ENCODE measurements at regions not wholly inside any gene's neighbourhood (a gene's known extent, or its start where the extent isn't known, plus 50 kb on each side); places are given as distances from the start of the nearest gene placed in this dataset.

DNA sequence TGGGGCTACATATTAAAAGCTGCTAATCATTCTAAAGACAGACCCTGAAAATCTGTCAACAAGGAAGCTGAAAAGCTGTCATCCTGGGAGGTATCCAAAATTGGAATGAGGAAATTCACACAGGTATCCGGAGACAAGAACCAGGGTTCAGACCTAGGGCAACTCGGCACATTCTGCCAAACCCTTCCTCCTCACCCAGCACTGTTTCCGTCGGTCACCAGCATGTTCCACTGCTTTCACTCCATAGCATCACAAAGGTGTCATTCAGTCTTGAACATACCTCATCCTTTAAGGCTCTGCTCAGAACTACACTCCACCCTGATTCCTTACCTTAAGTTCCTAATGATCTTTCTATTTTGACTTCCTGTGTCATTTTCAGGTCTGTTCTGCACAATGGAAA lies 153.1 kb upstream of the RASA1 start:
- Mint-ChIP-seq H3K4me3 (no peak overlapping the region), H3K4me1 (no peaks in the 10 kb centered on the region), H3K27ac (no peak overlapping the region), H3K9me3 (no peaks in the 10 kb centered on the region), H3K27me3 (ENCODE audit: low read depth) (no peaks in the 10 kb centered on the region), H3K36me3 (no peaks in the 10 kb centered on the region)
- POLR2A ChIA-PET = no interaction called here
- no peak for DNase-seq (ENCODE audit: low spot score)
- ATAC-seq = no peak
- CTCF ChIA-PET = no interaction called here
- TF ChIP-seq, protein P1, sequence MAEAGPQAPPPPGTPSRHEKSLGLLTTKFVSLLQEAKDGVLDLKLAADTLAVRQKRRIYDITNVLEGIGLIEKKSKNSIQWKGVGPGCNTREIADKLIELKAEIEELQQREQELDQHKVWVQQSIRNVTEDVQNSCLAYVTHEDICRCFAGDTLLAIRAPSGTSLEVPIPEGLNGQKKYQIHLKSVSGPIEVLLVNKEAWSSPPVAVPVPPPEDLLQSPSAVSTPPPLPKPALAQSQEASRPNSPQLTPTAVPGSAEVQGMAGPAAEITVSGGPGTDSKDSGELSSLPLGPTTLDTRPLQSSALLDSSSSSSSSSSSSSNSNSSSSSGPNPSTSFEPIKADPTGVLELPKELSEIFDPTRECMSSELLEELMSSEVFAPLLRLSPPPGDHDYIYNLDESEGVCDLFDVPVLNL (CRISPR knock-in tag; IDR thresholded peaks at IDR 0.05; ENCODE audit: borderline replicate concordance, low read depth) = no peak
- TF ChIP-seq NFATC4 (CRISPR knock-in tag; IDR thresholded peaks at IDR 0.05) = no peak
- TF ChIP-seq RELA (CRISPR knock-in tag; IDR thresholded peaks at IDR 0.05; ENCODE audit: borderline replicate concordance) = no peak
- TF ChIP-seq, protein P2, sequence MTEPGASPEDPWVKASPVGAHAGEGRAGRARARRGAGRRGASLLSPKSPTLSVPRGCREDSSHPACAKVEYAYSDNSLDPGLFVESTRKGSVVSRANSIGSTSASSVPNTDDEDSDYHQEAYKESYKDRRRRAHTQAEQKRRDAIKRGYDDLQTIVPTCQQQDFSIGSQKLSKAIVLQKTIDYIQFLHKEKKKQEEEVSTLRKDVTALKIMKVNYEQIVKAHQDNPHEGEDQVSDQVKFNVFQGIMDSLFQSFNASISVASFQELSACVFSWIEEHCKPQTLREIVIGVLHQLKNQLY (CRISPR knock-in tag; IDR thresholded peaks at IDR 0.05) = no peak
- TF ChIP-seq, protein P3, sequence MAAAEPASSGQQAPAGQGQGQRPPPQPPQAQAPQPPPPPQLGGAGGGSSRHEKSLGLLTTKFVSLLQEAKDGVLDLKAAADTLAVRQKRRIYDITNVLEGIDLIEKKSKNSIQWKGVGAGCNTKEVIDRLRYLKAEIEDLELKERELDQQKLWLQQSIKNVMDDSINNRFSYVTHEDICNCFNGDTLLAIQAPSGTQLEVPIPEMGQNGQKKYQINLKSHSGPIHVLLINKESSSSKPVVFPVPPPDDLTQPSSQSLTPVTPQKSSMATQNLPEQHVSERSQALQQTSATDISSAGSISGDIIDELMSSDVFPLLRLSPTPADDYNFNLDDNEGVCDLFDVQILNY (CRISPR knock-in tag; IDR thresholded peaks at IDR 0.05) = no peak
- no peak for TF ChIP-seq GRHL2 (CRISPR knock-in tag; IDR thresholded peaks at IDR 0.05; ENCODE audit: insufficient replicate concordance, severe bottlenecking)
- TF ChIP-seq, protein P4, sequence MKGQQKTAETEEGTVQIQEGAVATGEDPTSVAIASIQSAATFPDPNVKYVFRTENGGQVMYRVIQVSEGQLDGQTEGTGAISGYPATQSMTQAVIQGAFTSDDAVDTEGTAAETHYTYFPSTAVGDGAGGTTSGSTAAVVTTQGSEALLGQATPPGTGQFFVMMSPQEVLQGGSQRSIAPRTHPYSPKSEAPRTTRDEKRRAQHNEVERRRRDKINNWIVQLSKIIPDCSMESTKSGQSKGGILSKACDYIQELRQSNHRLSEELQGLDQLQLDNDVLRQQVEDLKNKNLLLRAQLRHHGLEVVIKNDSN (CRISPR knock-in tag; IDR thresholded peaks at IDR 0.05) = no peak
- TF ChIP-seq, protein P5, sequence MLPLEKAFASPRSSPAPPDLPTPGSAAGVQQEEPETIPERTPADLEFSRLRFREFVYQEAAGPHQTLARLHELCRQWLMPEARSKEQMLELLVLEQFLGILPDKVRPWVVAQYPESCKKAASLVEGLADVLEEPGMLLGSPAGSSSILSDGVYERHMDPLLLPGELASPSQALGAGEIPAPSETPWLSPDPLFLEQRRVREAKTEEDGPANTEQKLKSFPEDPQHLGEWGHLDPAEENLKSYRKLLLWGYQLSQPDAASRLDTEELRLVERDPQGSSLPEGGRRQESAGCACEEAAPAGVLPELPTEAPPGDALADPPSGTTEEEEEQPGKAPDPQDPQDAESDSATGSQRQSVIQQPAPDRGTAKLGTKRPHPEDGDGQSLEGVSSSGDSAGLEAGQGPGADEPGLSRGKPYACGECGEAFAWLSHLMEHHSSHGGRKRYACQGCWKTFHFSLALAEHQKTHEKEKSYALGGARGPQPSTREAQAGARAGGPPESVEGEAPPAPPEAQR (CRISPR knock-in tag; IDR thresholded peaks at IDR 0.05) = no peak
- TF ChIP-seq, protein P6, sequence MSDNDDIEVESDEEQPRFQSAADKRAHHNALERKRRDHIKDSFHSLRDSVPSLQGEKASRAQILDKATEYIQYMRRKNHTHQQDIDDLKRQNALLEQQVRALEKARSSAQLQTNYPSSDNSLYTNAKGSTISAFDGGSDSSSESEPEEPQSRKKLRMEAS (CRISPR knock-in tag; IDR thresholded peaks at IDR 0.05) = no peak
- no peak for TF ChIP-seq JUN (CRISPR knock-in tag; IDR thresholded peaks at IDR 0.05)
- no peak for TF ChIP-seq JAZF1 (CRISPR knock-in tag; IDR thresholded peaks at IDR 0.05)
- TF ChIP-seq, protein P7, sequence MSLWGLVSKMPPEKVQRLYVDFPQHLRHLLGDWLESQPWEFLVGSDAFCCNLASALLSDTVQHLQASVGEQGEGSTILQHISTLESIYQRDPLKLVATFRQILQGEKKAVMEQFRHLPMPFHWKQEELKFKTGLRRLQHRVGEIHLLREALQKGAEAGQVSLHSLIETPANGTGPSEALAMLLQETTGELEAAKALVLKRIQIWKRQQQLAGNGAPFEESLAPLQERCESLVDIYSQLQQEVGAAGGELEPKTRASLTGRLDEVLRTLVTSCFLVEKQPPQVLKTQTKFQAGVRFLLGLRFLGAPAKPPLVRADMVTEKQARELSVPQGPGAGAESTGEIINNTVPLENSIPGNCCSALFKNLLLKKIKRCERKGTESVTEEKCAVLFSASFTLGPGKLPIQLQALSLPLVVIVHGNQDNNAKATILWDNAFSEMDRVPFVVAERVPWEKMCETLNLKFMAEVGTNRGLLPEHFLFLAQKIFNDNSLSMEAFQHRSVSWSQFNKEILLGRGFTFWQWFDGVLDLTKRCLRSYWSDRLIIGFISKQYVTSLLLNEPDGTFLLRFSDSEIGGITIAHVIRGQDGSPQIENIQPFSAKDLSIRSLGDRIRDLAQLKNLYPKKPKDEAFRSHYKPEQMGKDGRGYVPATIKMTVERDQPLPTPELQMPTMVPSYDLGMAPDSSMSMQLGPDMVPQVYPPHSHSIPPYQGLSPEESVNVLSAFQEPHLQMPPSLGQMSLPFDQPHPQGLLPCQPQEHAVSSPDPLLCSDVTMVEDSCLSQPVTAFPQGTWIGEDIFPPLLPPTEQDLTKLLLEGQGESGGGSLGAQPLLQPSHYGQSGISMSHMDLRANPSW (CRISPR knock-in tag; conservative IDR thresholded peaks at IDR 0.05; ENCODE audit: low read depth) = no peak
- TF ChIP-seq, protein P8, sequence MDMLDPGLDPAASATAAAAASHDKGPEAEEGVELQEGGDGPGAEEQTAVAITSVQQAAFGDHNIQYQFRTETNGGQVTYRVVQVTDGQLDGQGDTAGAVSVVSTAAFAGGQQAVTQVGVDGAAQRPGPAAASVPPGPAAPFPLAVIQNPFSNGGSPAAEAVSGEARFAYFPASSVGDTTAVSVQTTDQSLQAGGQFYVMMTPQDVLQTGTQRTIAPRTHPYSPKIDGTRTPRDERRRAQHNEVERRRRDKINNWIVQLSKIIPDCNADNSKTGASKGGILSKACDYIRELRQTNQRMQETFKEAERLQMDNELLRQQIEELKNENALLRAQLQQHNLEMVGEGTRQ (CRISPR knock-in tag; IDR thresholded peaks at IDR 0.05) = no peak
- TF ChIP-seq ZBTB21 (CRISPR knock-in tag; IDR thresholded peaks at IDR 0.05; ENCODE audit: borderline replicate concordance) = no peak
- TF ChIP-seq, protein P9, sequence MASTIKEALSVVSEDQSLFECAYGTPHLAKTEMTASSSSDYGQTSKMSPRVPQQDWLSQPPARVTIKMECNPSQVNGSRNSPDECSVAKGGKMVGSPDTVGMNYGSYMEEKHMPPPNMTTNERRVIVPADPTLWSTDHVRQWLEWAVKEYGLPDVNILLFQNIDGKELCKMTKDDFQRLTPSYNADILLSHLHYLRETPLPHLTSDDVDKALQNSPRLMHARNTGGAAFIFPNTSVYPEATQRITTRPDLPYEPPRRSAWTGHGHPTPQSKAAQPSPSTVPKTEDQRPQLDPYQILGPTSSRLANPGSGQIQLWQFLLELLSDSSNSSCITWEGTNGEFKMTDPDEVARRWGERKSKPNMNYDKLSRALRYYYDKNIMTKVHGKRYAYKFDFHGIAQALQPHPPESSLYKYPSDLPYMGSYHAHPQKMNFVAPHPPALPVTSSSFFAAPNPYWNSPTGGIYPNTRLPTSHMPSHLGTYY (CRISPR knock-in tag; IDR thresholded peaks at IDR 0.05) = no peak
- TF ChIP-seq, protein P10, sequence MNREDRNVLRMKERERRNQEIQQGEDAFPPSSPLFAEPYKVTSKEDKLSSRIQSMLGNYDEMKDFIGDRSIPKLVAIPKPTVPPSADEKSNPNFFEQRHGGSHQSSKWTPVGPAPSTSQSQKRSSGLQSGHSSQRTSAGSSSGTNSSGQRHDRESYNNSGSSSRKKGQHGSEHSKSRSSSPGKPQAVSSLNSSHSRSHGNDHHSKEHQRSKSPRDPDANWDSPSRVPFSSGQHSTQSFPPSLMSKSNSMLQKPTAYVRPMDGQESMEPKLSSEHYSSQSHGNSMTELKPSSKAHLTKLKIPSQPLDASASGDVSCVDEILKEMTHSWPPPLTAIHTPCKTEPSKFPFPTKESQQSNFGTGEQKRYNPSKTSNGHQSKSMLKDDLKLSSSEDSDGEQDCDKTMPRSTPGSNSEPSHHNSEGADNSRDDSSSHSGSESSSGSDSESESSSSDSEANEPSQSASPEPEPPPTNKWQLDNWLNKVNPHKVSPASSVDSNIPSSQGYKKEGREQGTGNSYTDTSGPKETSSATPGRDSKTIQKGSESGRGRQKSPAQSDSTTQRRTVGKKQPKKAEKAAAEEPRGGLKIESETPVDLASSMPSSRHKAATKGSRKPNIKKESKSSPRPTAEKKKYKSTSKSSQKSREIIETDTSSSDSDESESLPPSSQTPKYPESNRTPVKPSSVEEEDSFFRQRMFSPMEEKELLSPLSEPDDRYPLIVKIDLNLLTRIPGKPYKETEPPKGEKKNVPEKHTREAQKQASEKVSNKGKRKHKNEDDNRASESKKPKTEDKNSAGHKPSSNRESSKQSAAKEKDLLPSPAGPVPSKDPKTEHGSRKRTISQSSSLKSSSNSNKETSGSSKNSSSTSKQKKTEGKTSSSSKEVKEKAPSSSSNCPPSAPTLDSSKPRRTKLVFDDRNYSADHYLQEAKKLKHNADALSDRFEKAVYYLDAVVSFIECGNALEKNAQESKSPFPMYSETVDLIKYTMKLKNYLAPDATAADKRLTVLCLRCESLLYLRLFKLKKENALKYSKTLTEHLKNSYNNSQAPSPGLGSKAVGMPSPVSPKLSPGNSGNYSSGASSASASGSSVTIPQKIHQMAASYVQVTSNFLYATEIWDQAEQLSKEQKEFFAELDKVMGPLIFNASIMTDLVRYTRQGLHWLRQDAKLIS (CRISPR knock-in tag; IDR thresholded peaks at IDR 0.05; ENCODE audit: borderline replicate concordance) = no peak
- no peak for TF ChIP-seq HMGA2 (CRISPR knock-in tag; IDR thresholded peaks at IDR 0.05)
- TF ChIP-seq ATF1 (CRISPR knock-in tag; IDR thresholded peaks at IDR 0.05) = no peak
- TF ChIP-seq RORB (CRISPR knock-in tag; IDR thresholded peaks at IDR 0.05) = no peak
- TF ChIP-seq ZNF263 (CRISPR knock-in tag; IDR thresholded peaks at IDR 0.05; ENCODE audit: low read depth) = no peak
